Inflammatory macrophage treated with lipopolysaccharide for 1 hour (primary cell): ENCODE measurements at regions not wholly inside any gene's neighbourhood (a gene's known extent, or its start where the extent isn't known, plus 50 kb on each side); places are given as distances from the start of the nearest gene placed in this dataset.

ENCODE experiments used
- DNase-seq, 2 donors: peaks; one replicate each; pipeline ENCODE4 v3.0.0-alpha.2; 2020 to 2022

- no peak for DNase-seq
These were observed 349.6 kb upstream of the MPDZ start for GRCh38 chr9:13629067-13629466.

- DNase-seq, result no peak
These were observed 349.0 kb upstream of the MPDZ start for GRCh38 chr9:13628526-13628925.

- no peak for DNase-seq
These were observed 348.0 kb upstream of the MPDZ start for GRCh38 chr9:13627502-13627901.

GRCh38 chr9:13627071-13627470 lies 347.6 kb upstream of the MPDZ start:
- DNase-seq, result no peak

- no peak for DNase-seq
These were observed 347.1 kb upstream of the MPDZ start for GRCh38 chr9:13626601-13627000.

- no peak for DNase-seq
These were observed 342.5 kb upstream of the MPDZ start for GRCh38 chr9:13621872-13622564.

GRCh38 chr9:13616491-13617035 lies 337.1 kb upstream of the MPDZ start:
- no peak for DNase-seq

- no peak for DNase-seq
These were observed 336.4 kb upstream of the MPDZ start for GRCh38 chr9:13615660-13616490.

- DNase-seq, result no peak
These were observed 334.6 kb upstream of the MPDZ start for GRCh38 chr9:13614060-13614459.

- no peak for DNase-seq
These were observed 333.8 kb upstream of the MPDZ start for GRCh38 chr9:13613296-13613695.

GRCh38 chr9:13608451-13608850 lies 329.0 kb upstream of the MPDZ start:
- no peak for DNase-seq

- no peak for DNase-seq
These were observed 328.3 kb upstream of the MPDZ start for GRCh38 chr9:13607481-13608441.

GRCh38 chr9:13606586-13606985 lies 327.1 kb upstream of the MPDZ start:
- no peak for DNase-seq

- DNase-seq, result no peak
These were observed 324.4 kb upstream of the MPDZ start for GRCh38 chr9:13603921-13604320.

- no peak for DNase-seq
These were observed 319.2 kb upstream of the MPDZ start for GRCh38 chr9:13598738-13599137.

- DNase-seq, result no peak
These were observed 317.9 kb upstream of the MPDZ start for GRCh38 chr9:13597427-13597826.

GRCh38 chr9:13597004-13597403 lies 317.5 kb upstream of the MPDZ start:
- DNase-seq, result no peak

GRCh38 chr9:13596383-13596970 lies 317.0 kb upstream of the MPDZ start:
- no peak for DNase-seq

GRCh38 chr9:13590996-13591395 lies 311.5 kb upstream of the MPDZ start:
- DNase-seq, result no peak

- DNase-seq, result no peak
These were observed 309.7 kb upstream of the MPDZ start for GRCh38 chr9:13589034-13589737.

- no peak for DNase-seq
These were observed 308.9 kb upstream of the MPDZ start for GRCh38 chr9:13588151-13589033.
